NCI-H510A treated with DMSO at 0.1 percent for 48 hours (cell line): ENCODE measurements at regions not wholly inside any gene's neighbourhood (a gene's known extent, or its start where the extent isn't known, plus 50 kb on each side); places are given as distances from the start of the nearest gene placed in this dataset.
"Not testable (repeated sequence)": the region's sequence is repeated elsewhere in the genome, so short reads cannot be mapped to it uniquely, and the experiment has no call there.

Experiments used
- DNase-seq: peaks from one replicate; lab custom pipeline; 2025; lab: John Stamatoyannopoulos, UW

DNA sequence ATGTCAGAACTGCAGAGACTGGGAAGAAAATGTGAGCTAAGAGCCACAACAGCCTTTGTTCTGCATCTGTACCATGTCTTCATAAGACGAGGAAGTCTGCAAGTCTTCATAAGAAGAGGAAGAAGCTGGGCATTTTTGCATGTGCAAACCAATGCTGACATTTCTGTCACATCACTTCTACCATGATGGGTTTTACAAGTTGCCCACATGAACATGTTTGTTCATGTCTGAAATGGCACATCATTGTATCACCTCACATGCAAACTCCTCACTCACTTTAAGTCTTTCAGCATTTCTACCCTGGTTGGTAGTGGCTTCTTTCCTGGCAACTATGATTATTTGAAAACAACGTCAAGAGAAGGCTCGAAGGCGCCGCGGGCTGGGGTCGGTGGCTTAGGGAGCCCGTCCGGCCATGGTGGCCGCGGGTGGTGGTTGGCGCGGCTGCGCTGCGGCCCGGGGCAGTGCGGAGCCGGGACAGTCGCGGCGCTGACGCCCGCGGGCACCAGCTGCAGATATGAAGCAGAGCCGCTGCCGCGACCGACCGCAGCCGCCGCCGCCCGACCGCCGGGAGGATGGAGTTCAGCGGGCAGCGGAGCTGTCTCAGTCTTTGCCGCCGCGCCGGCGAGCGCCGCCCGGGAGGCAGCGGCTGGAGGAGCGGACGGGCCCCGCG is 433.1 kb upstream of the WWC1 start:
- not testable (repeated sequence) for DNase-seq

DNA sequence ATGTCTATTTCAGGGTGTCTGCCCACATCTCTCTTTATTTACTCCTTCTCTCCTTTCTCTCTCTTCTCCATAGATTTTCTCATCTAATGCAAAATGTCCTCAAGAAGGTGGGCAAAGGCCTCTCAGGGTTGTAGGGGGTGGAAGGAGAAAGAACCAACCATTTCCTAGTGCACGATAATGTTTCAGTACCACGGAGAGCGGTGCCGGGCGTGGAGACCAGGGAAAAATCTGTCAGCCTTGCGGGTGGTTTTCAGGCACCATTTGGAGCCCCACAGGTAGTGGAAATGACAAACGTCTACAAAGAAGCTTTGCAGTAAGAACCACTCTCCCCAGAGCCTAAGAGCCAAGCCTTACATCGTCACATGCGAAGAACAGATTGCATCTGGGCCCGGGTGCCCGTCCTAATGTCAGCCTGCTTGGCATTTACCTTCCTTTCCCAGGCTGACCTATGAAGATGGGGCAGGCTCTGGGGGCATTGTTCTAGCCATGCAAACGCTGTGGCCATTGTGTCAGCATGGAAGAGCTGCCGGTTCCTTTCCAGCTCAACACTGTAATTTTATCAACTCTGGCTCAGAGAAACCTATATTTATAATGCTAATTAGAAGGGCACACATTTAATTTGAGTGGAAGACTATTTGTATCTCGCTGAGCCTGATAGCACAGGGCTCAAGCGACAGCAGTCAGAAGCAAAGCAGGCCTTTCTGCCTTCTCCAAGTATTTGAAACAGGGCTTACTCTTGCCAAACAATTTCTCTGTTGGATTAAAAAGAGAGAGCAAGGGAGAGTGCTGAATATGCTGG is 430.1 kb upstream of the WWC1 start:
- DNase-seq, result no peak

DNA sequence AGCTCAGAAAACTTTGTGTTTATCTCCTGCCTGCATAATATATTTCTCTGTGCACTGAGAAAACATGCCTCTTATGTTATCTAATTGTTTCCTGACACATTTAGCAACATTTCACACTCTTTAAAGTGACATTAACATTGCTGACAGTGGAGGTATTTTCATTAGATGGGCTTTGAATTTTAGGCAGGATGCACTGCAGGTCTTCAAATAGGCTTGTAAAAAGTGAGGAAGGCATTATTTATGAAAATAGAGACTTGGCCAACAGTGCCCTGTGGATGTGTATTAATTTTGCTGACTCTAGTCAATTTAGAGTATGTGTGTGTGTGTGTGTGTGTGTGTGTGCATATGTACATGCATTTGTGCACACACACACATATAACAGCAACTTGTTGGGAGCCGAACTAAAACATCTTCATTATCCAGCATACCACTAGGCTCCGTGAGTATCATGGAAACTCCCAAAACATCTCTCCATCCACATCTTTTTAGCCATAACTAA is 429.5 kb upstream of the WWC1 start:
- DNase-seq, result no peak

DNA sequence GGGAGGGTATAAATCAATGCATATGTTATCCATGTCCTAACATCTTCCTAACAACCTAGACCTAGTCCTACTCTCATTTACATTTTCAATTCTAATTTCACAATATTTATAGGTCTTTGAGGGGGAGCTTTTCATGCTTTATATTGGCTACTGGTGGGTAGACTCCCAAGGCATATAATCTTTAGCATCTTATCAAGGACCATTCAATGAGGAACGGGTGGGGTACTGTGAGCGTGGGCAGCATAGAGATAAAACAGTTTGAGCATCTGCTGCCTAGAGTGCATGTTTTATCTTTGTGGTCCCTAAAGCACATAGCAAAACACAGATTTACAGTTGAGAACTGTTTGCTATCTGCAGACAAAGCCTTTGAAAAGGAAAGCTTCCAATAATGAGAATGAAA is 427.6 kb upstream of the WWC1 start:
- DNase-seq, result no peak

DNA sequence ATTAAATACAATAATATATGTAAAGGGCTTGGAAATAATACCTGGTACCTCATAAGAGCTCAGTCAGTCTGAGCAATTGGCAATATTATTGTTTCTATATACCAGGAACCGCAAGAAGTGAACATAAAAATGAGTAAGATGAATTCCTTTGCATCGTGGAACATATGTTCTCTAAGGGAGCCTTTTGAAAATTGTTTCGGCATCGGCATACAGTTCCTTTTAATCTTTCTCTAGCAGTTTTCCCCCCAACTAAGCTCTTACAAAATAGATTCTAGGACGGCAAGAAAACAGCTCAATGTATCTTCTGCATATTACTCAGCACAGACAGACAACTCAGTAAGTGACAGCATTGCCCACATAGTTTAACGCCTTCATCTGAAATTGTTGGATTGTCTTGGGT is 426.6 kb upstream of the WWC1 start:
- DNase-seq, result no peak

DNA sequence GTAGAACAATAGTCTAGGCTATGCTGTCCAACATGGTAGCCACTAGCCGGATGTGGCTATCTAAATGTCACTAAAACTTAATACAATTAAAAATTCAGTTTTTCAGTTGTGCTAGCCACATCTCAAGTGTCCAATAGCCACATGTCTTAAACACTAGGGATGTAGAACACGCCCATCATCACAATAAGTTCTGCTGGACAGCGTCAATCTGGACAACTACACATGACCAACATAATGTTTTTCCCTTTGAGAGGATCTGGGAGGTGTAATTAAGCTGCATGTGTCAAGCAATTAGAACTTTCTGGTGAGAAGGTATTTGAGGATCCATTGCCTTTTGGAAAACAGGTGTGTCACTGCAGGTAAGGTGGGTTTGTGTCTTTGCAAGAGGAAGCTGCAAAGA is 424.6 kb upstream of the WWC1 start:
- DNase-seq, result no peak

DNA sequence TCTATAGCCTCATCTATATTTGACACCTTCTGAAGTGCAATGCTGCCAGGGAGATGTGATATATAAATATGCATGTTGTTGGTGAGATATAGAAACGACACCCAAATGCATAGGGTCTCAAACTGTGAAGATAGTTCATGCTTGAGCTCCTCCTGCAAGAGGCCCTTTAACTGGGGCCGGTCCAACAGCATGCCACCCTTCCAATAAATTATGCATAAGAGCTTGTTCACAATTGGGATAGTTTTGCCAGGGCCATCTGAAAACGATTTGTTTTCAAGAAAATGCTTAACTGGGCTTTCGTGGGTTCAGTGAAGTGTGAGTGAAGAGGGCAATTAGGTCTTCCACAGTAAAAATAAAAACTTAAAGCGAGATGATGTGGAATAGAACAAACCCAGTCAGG is 424.2 kb upstream of the WWC1 start:
- no peak for DNase-seq

DNA sequence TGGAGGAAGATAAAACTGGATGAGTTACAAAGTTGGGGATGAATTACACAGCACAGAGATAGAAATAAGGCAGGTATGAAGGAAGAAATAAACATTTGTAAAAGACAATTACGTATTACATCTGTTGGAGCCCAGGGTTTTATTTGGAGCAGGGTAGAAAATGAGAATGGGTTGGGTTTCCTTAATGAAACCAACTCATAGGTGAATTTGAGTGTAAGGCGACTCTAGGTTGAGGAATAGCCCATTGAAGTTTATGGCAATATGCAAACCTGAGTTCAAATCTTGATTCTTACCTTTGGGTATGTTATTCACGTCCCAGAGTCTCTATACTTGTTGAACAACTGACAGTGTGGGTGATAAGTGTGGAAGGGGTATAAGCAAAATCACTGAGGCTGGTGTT is 422.3 kb upstream of the WWC1 start:
- DNase-seq, result no peak

DNA sequence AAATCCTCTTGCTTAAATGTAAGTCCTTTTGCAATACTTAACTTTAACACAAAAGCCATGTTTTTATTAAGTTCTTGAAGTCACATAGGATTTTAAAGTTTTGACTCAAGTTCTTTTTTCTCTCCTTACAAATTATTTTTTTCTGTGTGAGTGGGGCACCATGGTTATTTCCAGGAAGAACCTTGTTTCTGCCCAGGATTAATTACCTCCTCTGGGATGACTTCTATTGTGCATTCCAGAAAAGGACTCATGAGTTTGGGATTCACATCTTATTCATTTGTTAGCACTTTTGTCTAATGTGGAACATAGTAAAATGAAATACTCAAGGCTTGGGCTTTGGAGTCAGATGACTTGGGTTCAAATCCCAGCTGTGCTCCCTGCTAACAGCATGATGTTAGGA is 421.4 kb upstream of the WWC1 start:
- no peak for DNase-seq

DNA sequence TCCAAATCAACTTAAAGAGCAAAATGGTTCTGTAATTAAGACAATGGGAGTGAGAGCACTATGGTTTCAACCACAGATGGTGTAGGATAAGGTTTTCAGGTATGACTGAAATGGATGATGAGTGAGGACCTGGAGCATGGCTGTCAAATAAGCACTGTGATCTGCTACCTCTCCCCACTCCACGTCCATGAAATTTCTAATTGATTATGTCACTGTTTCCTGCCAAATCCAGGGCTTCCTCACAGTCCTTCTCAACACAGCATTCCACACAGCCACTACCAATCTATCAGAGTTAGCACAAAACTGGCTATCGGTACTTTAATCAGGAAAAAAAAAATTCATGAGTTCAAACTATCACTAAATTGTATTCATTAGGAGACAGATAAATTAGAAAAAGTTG is 420.4 kb upstream of the WWC1 start:
- no peak for DNase-seq

DNA sequence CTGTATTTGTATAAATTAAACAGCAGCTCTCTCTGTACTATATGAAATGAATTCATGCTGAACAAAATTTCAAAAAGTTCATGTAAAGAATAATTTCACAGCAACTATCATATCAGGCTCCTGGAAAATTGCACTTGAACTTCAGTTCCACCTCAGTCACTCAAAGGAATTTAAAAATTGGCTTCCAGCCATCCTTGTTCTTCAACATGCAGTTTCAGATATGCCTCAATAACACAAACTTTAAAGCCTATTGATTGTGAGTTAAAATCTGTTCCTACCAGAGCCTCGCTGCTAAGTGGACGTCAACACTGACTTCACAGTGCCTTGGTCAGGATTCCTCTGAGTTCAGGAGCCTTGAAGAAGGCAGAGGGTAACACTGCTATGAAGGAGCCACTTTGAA is 418.7 kb upstream of the WWC1 start:
- DNase-seq, result no peak

DNA sequence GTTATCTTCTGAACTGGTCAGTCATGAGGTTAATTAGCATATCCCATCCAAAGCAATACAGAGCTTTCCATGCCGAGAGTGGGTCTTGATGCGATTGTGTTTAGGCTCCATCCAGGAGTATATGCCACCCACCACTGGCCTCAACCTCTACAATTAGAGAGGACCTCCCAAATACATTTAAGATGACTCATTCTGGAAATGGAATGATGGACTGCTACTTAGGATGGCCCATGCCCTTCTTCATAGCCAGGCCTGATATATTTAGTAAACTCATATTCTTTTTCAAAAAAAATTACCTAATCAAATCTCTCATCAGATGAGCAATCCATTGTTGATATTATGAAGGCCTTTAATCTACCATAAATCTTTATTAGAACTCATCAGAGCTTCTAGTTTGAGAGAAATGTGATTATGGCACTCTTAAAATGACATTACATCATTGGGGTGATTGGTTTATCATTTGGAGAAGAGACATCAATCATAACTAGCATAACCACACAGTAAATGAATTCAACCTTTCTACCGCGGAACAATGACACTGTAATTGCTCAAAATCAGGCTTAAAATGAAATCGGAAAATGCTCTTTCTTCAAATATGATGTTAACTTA is 414.2 kb upstream of the WWC1 start:
- DNase-seq, result no peak

DNA sequence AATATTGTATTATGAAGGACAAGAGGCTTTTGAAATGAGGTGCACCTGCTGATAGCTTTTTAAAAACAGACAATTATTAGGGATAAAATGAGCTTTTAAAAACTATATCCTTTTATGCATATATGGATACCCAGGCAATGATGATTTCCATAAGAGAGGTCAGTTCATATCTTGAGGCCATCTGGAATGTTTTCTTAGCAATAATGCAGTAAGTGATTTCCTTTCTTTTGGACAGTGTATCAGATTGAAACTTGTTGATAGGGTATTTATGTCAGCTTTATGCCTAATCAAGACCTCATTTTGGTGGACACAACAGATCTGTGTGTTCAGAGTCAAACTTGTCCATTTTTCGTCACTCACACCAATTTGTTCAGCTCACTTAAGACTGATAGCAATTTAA is 413.5 kb upstream of the WWC1 start:
- no peak for DNase-seq

DNA sequence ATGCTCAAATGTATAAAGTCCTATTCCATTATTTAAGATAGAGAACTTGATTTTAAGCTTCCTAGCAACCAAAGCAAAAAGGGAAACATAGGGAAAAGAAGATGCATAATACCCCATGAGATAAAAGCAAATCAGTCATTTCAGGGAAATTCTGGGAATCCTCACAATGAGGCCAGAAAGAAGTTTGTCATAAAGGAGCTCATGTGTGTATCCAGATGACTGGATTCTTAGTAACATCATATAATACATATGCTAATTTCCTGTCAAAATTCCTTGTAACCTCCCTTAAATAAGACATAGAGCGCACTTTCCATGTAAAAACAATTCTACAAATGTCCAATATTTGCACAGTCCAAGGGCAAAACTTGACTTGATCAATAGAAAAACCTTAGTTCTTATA is 411.0 kb upstream of the WWC1 start:
- no peak for DNase-seq

DNA sequence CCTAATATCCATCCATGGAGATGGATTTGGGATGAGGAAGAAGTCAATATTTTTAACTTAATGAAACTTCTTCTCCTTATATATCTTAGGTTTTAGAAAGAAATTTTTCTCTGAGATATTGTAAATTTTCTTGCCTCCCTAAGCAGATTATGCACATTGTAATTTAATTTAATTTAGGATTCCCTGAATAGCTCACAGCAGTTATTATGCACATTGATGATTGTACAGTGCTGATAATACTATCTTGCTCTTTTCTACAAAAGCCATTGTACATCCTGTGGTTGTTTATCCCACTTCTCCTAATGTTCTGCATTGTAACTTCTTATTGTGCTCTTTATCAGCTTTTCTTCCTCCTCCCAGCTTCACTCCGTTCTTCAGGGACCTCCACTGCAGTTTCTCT is 410.4 kb upstream of the WWC1 start:
- no peak for DNase-seq

DNA sequence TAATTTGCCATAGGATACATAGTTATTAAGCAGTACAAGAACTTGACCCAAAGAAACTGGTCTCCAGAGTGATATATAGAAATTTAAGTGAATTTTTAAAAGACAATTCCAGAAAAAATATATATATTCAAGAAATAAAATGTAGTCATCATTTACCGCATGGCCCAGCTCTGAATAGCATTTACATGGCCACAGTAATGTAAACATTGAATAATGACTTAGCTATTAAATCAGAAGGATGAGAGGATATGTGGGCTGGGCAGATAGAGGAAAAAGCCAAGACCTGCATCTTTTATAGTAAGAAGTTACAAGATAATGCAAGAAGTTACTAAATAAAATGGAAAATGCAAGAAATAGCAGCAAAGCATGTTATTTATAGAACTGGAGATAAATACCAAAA is 405.2 kb upstream of the WWC1 start:
- DNase-seq, result no peak

DNA sequence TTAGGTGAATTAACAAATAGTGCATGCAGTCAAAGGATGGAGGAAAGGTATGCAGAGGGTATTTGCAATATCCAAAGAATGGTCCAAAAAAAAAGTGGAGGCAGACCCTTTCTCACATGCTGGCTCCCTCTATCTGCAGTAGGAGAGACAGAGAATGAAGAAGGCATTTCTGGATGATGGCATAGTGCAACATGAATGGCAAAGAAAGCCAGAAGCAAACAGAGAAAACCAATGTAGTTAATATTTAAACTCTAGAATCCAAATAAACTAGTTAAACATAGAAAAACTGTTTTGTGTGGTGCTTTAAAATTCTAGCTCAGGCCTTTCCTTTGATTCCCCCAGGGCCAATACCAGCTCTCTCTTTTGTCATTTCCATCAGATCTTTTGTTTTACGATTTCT is 403.1 kb upstream of the WWC1 start:
- no peak for DNase-seq

DNA sequence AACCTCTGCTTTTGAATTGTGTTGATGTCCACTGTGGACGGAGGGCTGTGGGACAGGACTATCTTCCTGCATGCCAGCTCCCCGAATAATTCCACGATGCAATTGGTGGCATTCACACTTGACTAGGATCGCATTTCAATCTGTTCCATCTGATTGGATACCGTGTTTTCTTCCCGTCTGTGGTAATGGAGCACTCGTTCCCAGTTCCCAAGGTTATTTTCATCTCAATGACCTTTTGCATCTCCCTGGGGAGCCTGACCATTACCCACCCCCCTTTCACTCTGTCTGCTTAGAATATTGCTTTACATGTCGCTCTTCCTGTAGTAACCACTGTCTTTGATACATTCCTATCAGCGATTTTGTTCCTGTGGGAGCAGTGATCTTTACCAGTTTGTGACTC is 402.2 kb upstream of the WWC1 start:
- no peak for DNase-seq

DNA sequence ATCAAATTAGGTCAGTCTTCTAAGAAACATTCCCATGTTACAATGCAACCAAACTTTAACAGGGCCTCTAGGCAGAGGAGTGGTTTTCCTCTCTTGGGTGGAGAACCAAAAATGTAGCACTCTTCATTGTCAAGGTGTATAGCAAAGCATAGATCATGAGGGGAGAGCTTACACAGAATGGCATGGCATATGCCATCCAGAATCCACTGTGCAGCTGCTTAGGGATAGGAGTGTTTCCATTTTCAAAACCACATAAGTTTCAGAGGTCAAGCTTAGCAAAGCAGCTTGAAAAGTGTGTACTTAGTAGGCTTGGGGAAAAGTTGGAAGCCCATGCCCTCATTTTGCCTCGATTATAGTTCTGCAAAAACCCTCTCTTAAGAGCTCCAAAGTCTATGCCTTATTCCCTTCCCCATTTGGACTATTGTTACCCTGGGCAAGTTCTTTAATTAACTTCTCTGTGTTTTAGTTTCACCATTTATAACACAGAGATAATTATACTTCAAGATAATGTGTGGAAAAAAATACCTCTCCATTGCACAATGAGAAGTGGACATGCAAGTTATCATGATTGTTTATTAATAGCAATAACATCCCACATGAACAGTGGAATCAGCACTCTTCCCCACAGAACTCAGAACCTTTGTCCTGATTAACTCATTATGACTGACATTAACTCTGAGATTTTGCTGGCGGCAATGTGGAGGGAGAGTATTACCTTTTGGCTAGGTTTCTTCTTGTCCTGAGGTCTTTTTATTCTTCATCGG is 398.9 kb upstream of the WWC1 start:
- DNase-seq, result no peak

DNA sequence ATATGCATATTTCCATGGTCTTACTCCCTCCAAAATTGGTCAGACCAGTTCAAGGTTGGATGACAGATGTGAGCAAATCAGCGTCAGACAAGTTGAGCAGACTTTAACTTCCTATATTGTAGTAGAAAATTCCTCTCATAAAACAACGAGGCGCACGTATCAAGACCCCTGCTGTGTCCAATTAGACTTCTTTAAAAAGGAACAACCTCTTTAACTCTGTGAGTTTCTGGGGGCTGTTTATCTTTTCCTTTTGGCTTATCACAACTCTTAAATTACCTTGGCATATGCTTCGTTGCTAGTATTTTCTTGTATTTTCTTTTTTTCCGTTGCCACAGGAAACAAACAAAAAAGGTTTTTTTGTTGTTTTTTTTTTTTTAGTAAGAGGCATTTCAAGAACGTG is 398.2 kb upstream of the WWC1 start:
- no peak for DNase-seq

DNA sequence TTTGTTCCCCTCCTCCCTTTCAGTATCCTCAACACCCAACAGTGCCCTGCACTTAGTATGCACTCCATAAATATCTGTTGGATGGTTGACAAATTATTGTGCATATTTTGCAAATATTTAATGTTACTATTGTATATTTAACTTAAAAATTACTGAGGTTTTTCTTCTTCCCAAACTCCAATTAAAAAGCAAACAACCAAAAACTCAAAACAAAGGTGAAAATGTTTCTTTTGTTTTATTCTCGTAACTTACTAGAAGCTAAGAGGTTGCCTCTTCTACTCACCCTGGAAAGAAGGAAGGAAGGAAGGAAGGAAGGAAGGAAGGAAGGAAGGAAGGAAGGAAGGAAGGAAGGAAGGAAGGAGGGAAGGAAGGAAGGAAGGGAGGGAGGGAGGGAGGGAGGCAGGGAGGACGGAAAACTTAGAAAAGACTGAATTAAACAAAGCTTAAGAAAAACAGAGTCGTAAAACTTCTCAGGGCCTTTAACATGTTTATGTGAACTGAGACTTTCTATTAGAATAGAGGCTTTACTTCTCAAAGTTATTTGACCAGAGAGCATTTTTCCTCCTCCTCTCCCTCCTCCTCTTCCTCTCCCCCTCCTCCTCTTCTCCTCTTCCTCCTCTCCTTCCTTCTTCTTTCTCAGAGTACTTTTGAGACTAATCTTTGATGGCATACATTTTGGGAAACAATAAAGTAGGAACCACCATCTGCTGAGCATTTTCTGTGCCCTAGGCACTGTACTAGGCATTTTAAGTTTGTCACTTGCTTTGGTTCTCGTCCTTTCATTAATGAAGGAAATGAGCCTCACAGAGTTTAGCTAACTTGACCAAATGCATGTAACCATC is 396.6 kb upstream of the WWC1 start:
- no peak for DNase-seq
